ENCODE measurements at regions not wholly inside any gene's neighbourhood (a gene's known extent, or its start where the extent isn't known, plus 50 kb on each side); places are given as distances from the start of the nearest gene placed in this dataset.

GRCh38 chr12:114815026-114815795 is 131.2 kb upstream of the TBX3 start:
- BruUV-seq (replicated peaks): no TSS peak
- Histone ChIP-seq H3K36me3 (ENCODE audit: control insufficient read depth in 1 of 2, insufficient read depth in 2 of 2, low read length in 2 of 2) (no peaks in the 10 kb centered on the region), H3K27me3 (ENCODE audit: insufficient read depth, low read length) (no peaks in the 10 kb centered on the region; the same call in 1 of the 2 replicates), H3K9me2 (ENCODE audit: insufficient read depth) (no peaks in the 10 kb centered on the region), H3K9ac (ENCODE audit: low read length) (no peak overlapping the region), H3K4me3 (replicated peaks in 1 of 2; ENCODE audit: low read depth in 1 of 2, low read length in 2 of 2) (no peak overlapping the region), H3K4me1 (ENCODE audit: control insufficient read depth in 1 of 2, insufficient read depth in 2 of 2, low read length in 2 of 2) (no peaks in the 10 kb centered on the region), H3K4me2 (ENCODE audit: low read length) (no peak overlapping the region), H3K9me3 (ENCODE audit: control insufficient read depth in 1 of 2, insufficient read depth in 1 of 2, low read depth in 1 of 2, low read length in 2 of 2) (no peaks in the 10 kb centered on the region), H2AFZ (ENCODE audit: low read depth, low read length, poor library complexity, severe bottlenecking) (no peak overlapping the region), H4K20me1 (ENCODE audit: insufficient read depth) (no peaks in the 10 kb centered on the region), H3K27ac (ENCODE audit: low read depth, low read length) (no peak overlapping the region), H3K79me2 (ENCODE audit: insufficient read depth, low read length) (no peaks in the 10 kb centered on the region)
- DNase-seq (ENCODE audit: low read depth, low spot score) (no peak), ATAC-seq (no peak)
- RAD21 ChIA-PET (ENCODE audit: low non-redundant PET in 1 of 2, low total read pairs in 2 of 2, uncharacterized antibody in 2 of 2, unreplicated experiment in 2 of 2): no interaction called here
- TF ChIP-seq YY1 (IDR thresholded peaks at IDR 0.05; ENCODE audit: extremely low read depth, insufficient replicate concordance, low read depth, low read length) (no peak), ZFX (IDR thresholded peaks at IDR 0.05) (no peak), MAX (IDR thresholded peaks at IDR 0.05) (no peak), SRF (IDR thresholded peaks at IDR 0.05; ENCODE audit: low read depth) (no peak), CTCF (IDR thresholded peaks at IDR 0.05 in 2 of 3, conservative IDR thresholded peaks at IDR 0.05 in 1 of 3; ENCODE audit: borderline replicate concordance in 1 of 3, insufficient read depth in 1 of 3, low read depth in 2 of 3, low read length in 2 of 3) (no peak), JUND (IDR thresholded peaks at IDR 0.05) (no peak), ATF3 (IDR thresholded peaks at IDR 0.05) (no peak), POLR2A (IDR thresholded peaks at IDR 0.05; ENCODE audit: borderline replicate concordance, extremely low read depth, insufficient read depth, insufficient read length) (no peak), EGR1 (IDR thresholded peaks at IDR 0.05; ENCODE audit: low read depth) (no peak)
- CTCF ChIA-PET: no interaction called here
- POLR2A ChIA-PET: no interaction called here
- intact Hi-C loops (cut with micrococcal nuclease): no loop called here

Measured in HCT116 (cell line).